Panc1 (cell line): ENCODE measurements at regions not wholly inside any gene's neighbourhood (a gene's known extent, or its start where the extent isn't known, plus 50 kb on each side); places are given as distances from the start of the nearest gene placed in this dataset.

Experiments used
- CTCF ChIP-seq: fragments of 450-650 bp; IDR thresholded peaks from 2 replicates; pipeline ENCODE4 v1.5.1; 2017; ENCODE audit warnings: mild to moderate bottlenecking
- POLR2AphosphoS5 ChIP-seq: IDR thresholded peaks from 2 replicates; pipeline ENCODE4 v1.6.1; 2012; ENCODE audit warnings: mild to moderate bottlenecking, low read depth, low read length, moderate library complexity
- REST ChIP-seq, 2 experiments: IDR thresholded peaks; 2 replicates each; pipeline ENCODE4 v1.6.1; 2011 to 2012; ENCODE audit warnings: low read depth in 2 of 2, control low read depth in 1 of 2, low read length in 1 of 2, mild to moderate bottlenecking in 1 of 2, moderate library complexity in 1 of 2; ENCODE audit not compliant: insufficient read depth in 1 of 2

- TF ChIP-seq CTCF = no peak
- TF ChIP-seq REST (IDR thresholded peaks at IDR 0.05; ENCODE audit: insufficient read depth in 1 of 2, low read depth in 2 of 2, low read length in 1 of 2) = no peak
- TF ChIP-seq POLR2AphosphoS5 = no peak
These were observed 198.1 kb upstream of the RBBP8 start for GRCh38 chr18:22734791-22735627.
